HG03342 (cell line): ENCODE measurements at regions not wholly inside any gene's neighbourhood (a gene's known extent, or its start where the extent isn't known, plus 50 kb on each side); places are given as distances from the start of the nearest gene placed in this dataset.
"Not testable (repeated sequence)": the region's sequence is repeated elsewhere in the genome, so short reads cannot be mapped to it uniquely, and the experiment has no call there.

Experiments used
- ATAC-seq: cut with Tn5 transposase; IDR thresholded peaks from one replicate; pipeline ENCODE4 v1.9.1; 2021; ENCODE audit warnings: mild to moderate bottlenecking, moderate library complexity; ENCODE audit not compliant: unreplicated experiment

- not testable (repeated sequence) for ATAC-seq
These were observed 251.3 kb downstream of the TP53TG3F start for GRCh38 chr16:33710696-33711087.

GRCh38 chr16:33711616-33712015 lies 252.2 kb downstream of the TP53TG3F start:
- ATAC-seq, result not testable (repeated sequence)

GRCh38 chr16:33712308-33712707 lies 252.9 kb downstream of the TP53TG3F start:
- not testable (repeated sequence) for ATAC-seq

GRCh38 chr16:33712851-33713709 lies 253.7 kb downstream of the TP53TG3F start:
- not testable (repeated sequence) for ATAC-seq

- ATAC-seq, result not testable (repeated sequence)
These were observed 254.5 kb downstream of the TP53TG3F start for GRCh38 chr16:33713710-33714538.

GRCh38 chr16:33731167-33731566 lies 271.8 kb downstream of the TP53TG3F start:
- ATAC-seq, result not testable (repeated sequence)

- not testable (repeated sequence) for ATAC-seq
These were observed 275.2 kb downstream of the TP53TG3F start for GRCh38 chr16:33734650-33735049.

- not testable (repeated sequence) for ATAC-seq
These were observed 307.7 kb downstream of the TP53TG3F start for GRCh38 chr16:33766869-33767765.

- ATAC-seq, result not testable (repeated sequence)
These were observed 309.3 kb downstream of the TP53TG3F start for GRCh38 chr16:33768710-33769109.

GRCh38 chr16:33769180-33769846 lies 309.9 kb downstream of the TP53TG3F start:
- ATAC-seq, result not testable (repeated sequence)

GRCh38 chr16:33770478-33770877 lies 311.1 kb downstream of the TP53TG3F start:
- ATAC-seq, result not testable (repeated sequence)

- not testable (repeated sequence) for ATAC-seq
These were observed 311.8 kb downstream of the TP53TG3F start for GRCh38 chr16:33771211-33771610.

- not testable (repeated sequence) for ATAC-seq
These were observed 314.6 kb downstream of the TP53TG3F start for GRCh38 chr16:33773966-33774365.

- ATAC-seq, result not testable (repeated sequence)
These were observed 315.3 kb downstream of the TP53TG3F start for GRCh38 chr16:33774724-33775123.

- ATAC-seq, result not testable (repeated sequence)
These were observed 357.0 kb downstream of the TP53TG3F start for GRCh38 chr16:33816328-33816944.

- ATAC-seq, result not testable (repeated sequence)
These were observed 365.3 kb downstream of the TP53TG3F start for GRCh38 chr16:33824736-33825135.

GRCh38 chr16:33827522-33827921 lies 368.1 kb downstream of the TP53TG3F start:
- not testable (repeated sequence) for ATAC-seq

- not testable (repeated sequence) for ATAC-seq
These were observed 379.7 kb downstream of the TP53TG3F start for GRCh38 chr16:33839157-33839556.

- ATAC-seq, result peak; percentile 57
These were observed 385.1 kb downstream of the TP53TG3F start for GRCh38 chr16:33844533-33844932.
